ENCODE measurements at regions not wholly inside any gene's neighbourhood (a gene's known extent, or its start where the extent isn't known, plus 50 kb on each side); places are given as distances from the start of the nearest gene placed in this dataset.

GRCh38 chr17:70621566-70621965 lies 452.2 kb downstream of the KCNJ2 start:
- Histone ChIP-seq H2AFZ (ENCODE audit: low read length) (no peak overlapping the region), H3K36me3 (ENCODE audit: insufficient read depth, low read length) (no peaks in the 10 kb centered on the region), H3K9me2 (ENCODE audit: low read depth, low read length) (no peaks in the 10 kb centered on the region), H3K9ac (ENCODE audit: low read length) (no peak overlapping the region), H3K9me3 (ENCODE audit: low read length) (no peaks in the 10 kb centered on the region), H3F3A (ENCODE audit: insufficient read depth, low read length) (no peaks in the 10 kb centered on the region), H3K4me3 (ENCODE audit: low read depth, low read length, poor library complexity, severe bottlenecking) (no peak overlapping the region), H3K79me2 (ENCODE audit: insufficient read depth, low read length) (no peaks in the 10 kb centered on the region), H3K27ac (ENCODE audit: low read depth, low read length, poor library complexity, severe bottlenecking) (no peak overlapping the region), H3K4me2 (ENCODE audit: low read length) (no peak overlapping the region), H3K27me3 (ENCODE audit: insufficient read depth, low read length) (no peaks in the 10 kb centered on the region), H3K4me1 (ENCODE audit: insufficient read depth, low read length, severe bottlenecking) (peaks cover 7% of the 10 kb centered on the region), H4K20me1 (ENCODE audit: insufficient read depth, low read length) (no peaks in the 10 kb centered on the region)
- TF ChIP-seq EZH2 (IDR thresholded peaks at IDR 0.05; ENCODE audit: borderline replicate concordance, low read length) (no peak), CTCF (IDR thresholded peaks at IDR 0.05; ENCODE audit: low read length) (no peak)

DNA sequence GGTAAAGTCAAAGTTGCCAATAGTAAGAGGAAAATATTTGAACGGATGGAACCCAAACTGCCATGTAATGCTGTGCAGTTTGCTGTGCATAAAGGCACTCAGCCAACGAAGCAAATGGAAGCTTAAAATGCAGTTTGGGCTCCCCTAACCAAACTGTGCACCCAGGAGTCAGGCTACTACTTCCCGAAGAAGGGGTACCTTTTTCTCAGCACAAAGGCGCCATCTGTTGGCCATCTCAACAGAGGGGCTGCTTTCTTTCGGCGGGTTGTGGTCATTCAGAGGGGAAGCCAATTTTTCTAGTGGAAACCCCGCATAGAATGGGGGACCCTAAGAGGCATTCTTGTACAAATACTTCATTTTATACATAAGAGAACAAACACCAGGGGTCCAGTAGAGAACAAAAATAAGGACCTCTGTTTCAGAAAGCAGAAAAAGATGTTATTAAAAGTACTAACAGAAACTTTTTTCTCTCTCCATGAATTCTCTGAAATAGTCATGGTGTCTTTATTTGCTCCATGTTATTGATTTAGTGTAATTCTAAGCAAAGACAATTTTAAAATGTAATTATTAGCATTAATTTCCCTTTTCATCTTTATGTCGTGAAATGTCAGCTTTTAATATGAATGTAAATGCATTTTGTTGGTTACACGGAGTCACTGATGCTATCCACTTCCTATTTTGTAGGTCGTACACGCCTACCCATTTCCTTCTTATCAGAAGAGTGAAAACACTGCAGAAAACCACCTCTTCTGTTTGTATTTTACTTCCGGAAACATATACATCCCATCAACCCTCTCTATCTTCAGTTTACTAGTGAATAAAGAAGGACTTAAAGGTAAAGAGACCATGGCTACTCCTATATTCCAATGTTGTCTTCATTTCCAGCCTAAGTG lies 453.3 kb downstream of the KCNJ2 start:
- Histone ChIP-seq H3K79me2 (ENCODE audit: insufficient read depth, low read length) (no peaks in the 10 kb centered on the region), H3K27ac (ENCODE audit: low read depth, low read length, poor library complexity, severe bottlenecking) (no peak overlapping the region), H3K9me2 (ENCODE audit: low read depth, low read length) (no peaks in the 10 kb centered on the region), H3K4me3 (ENCODE audit: low read depth, low read length, poor library complexity, severe bottlenecking) (no peak overlapping the region), H3K9me3 (ENCODE audit: low read length) (no peaks in the 10 kb centered on the region), H3K4me1 (ENCODE audit: insufficient read depth, low read length, severe bottlenecking) (peaks cover 7% of the 10 kb centered on the region), H3K27me3 (ENCODE audit: insufficient read depth, low read length) (no peaks in the 10 kb centered on the region), H3K36me3 (ENCODE audit: insufficient read depth, low read length) (no peaks in the 10 kb centered on the region), H3K9ac (ENCODE audit: low read length) (no peak overlapping the region), H3K4me2 (ENCODE audit: low read length) (peak overlapping the region; percentile 40), H2AFZ (ENCODE audit: low read length) (peak overlapping the region; percentile 80; the same call in 1 of the 2 replicates), H3F3A (ENCODE audit: insufficient read depth, low read length) (no peaks in the 10 kb centered on the region), H4K20me1 (ENCODE audit: insufficient read depth, low read length) (no peaks in the 10 kb centered on the region)
- TF ChIP-seq CTCF (IDR thresholded peaks at IDR 0.05; ENCODE audit: low read length): peak; percentile 78
- TF ChIP-seq EZH2 (IDR thresholded peaks at IDR 0.05; ENCODE audit: borderline replicate concordance, low read length): no peak

DNA sequence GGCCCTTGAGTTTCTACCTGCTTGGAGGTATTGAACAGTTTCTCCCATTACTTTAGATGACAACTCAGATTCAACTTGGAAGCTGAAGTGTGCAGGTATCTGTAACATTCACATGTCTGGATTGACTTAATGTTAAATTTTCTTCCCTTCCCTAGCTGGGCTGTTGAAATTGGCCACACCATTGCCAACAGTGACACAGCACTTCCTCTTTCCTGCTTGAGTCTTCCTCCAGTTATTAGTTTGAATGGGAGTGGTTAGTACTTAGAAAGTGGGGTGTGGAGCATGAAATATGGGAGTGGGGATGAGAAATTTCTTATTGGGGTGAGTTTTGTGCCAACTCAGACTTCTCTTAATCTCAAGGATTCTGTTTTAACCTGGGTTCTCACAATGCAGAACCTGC lies 454.9 kb downstream of the KCNJ2 start:
- no peaks in the 10 kb centered on the region for H3K9me3 ChIP-seq (ENCODE audit: low read length)
- H3F3A ChIP-seq (ENCODE audit: insufficient read depth, low read length): no peaks in the 10 kb centered on the region
- no peak overlapping the region for H3K4me3 ChIP-seq (ENCODE audit: low read depth, low read length, poor library complexity, severe bottlenecking)
- no peaks in the 10 kb centered on the region for H3K36me3 ChIP-seq (ENCODE audit: insufficient read depth, low read length)
- H3K9me2 ChIP-seq (ENCODE audit: low read depth, low read length): no peaks in the 10 kb centered on the region
- H3K4me1 ChIP-seq (ENCODE audit: insufficient read depth, low read length, severe bottlenecking): peaks cover 7% of the 10 kb centered on the region
- H3K79me2 ChIP-seq (ENCODE audit: insufficient read depth, low read length): no peaks in the 10 kb centered on the region
- H4K20me1 ChIP-seq (ENCODE audit: insufficient read depth, low read length): no peaks in the 10 kb centered on the region
- TF ChIP-seq CTCF (IDR thresholded peaks at IDR 0.05; ENCODE audit: low read length) (no peak), EZH2 (IDR thresholded peaks at IDR 0.05; ENCODE audit: borderline replicate concordance, low read length) (no peak)
- no peak overlapping the region for H3K9ac ChIP-seq (ENCODE audit: low read length)
- no peaks in the 10 kb centered on the region for H3K27me3 ChIP-seq (ENCODE audit: insufficient read depth, low read length)
- H3K4me2 ChIP-seq (ENCODE audit: low read length): no peak overlapping the region
- H2AFZ ChIP-seq (ENCODE audit: low read length): no peak overlapping the region
- no peak overlapping the region for H3K27ac ChIP-seq (ENCODE audit: low read depth, low read length, poor library complexity, severe bottlenecking)

Measured in OCI-LY1 (cell line).